Calu3 (cell line): ENCODE measurements at regions not wholly inside any gene's neighbourhood (a gene's known extent, or its start where the extent isn't known, plus 50 kb on each side); places are given as distances from the start of the nearest gene placed in this dataset.

Experiments used
- BruUV-seq: library from RNA; stranded (reverse); fragments of 400-500 nt; replicated peaks from 2 replicates; lab custom pipeline; 2021; lab: Mats Ljungman, UMichigan
- CTCF ChIA-PET: fragments of 300-600 bp; sonication (Branson Sonifier 250); formaldehyde crosslinking; loops from one replicate; lab custom pipeline; 2022; ENCODE audit warnings: antibody characterized with exemption; lab: Charles Lee
- DNase-seq: peaks from one replicate; pipeline ENCODE4 v3.0.0; 2022
- H3K27ac Mint-ChIP-seq: one replicate; pipeline ENCODE4 v1.8.0; 2022; ENCODE audit warnings: mixed read lengths; ENCODE audit not compliant: unreplicated experiment
- H3K27me3 Mint-ChIP-seq: one replicate; pipeline ENCODE4 v1.8.0; 2022; ENCODE audit warnings: mixed read lengths; ENCODE audit not compliant: unreplicated experiment
- H3K36me3 Mint-ChIP-seq: one replicate; pipeline ENCODE4 v1.8.0; 2022; ENCODE audit warnings: mild to moderate bottlenecking, moderate library complexity, mixed read lengths; ENCODE audit not compliant: insufficient read depth, unreplicated experiment
- H3K4me1 Mint-ChIP-seq: one replicate; pipeline ENCODE4 v1.8.0; 2022; ENCODE audit warnings: mild to moderate bottlenecking, low read depth, mixed read lengths; ENCODE audit not compliant: unreplicated experiment
- H3K4me3 Mint-ChIP-seq: one replicate; pipeline ENCODE4 v1.8.0; 2022; ENCODE audit warnings: mild to moderate bottlenecking, low read depth, moderate library complexity, mixed read lengths; ENCODE audit not compliant: unreplicated experiment
- H3K9me3 Mint-ChIP-seq: one replicate; pipeline ENCODE4 v1.8.0; 2022; ENCODE audit warnings: low read depth, mixed read lengths; ENCODE audit not compliant: unreplicated experiment
- CTCF ChIP-seq: fragments of 200-600 bp; IDR thresholded peaks from one replicate; pipeline ENCODE4 v1.8.0; 2022; ENCODE audit warnings: antibody characterized with exemption; ENCODE audit not compliant: unreplicated experiment
- intact Hi-C: fragments of 100-400 bp; cut with micrococcal nuclease; formaldehyde crosslinking; loops from one replicate; pipeline ENCODE4 v1.10.0; 2022; ENCODE audit not compliant: unreplicated experiment

GRCh38 chr6:106735828-106736227, 106.5 kb downstream of the QRSL1 start:
- intact Hi-C loops, result loop anchor here (5.0 kb wide), 1 partner anchor 129 kb away; no protein-coding TSS in a partner anchor
- H3K4me1 Mint-ChIP-seq, result peaks cover 74% of the 10 kb centered on the region
- H3K27me3 Mint-ChIP-seq, result no peaks in the 10 kb centered on the region
- peaks cover 21% of the 10 kb centered on the region for H3K36me3 Mint-ChIP-seq
- no peaks in the 10 kb centered on the region for H3K9me3 Mint-ChIP-seq
- no peak for DNase-seq
- TF ChIP-seq CTCF, result no peak
- no peak overlapping the region for H3K4me3 Mint-ChIP-seq
- CTCF ChIA-PET, result interaction anchor here (0.5 to 0.7 kb wide), 2 partner anchors 64 to 987 kb away, joined by 3 read pairs; no protein-coding TSS in a partner anchor
- no TSS peak for BruUV-seq
- H3K27ac Mint-ChIP-seq, result peak overlapping the region; percentile 72

- no TSS peak for BruUV-seq
- Mint-ChIP-seq H3K27ac (peak overlapping the region; percentile 72), H3K4me1 (peaks cover 78% of the 10 kb centered on the region), H3K27me3 (no peaks in the 10 kb centered on the region), H3K36me3 (peaks cover 22% of the 10 kb centered on the region), H3K4me3 (no peak overlapping the region), H3K9me3 (no peaks in the 10 kb centered on the region)
- no peak for DNase-seq
- TF ChIP-seq CTCF, result no peak
- CTCF ChIA-PET, result interaction anchor here (0.6 kb wide), 1 partner anchor 156 kb away, joined by 3 read pairs; no protein-coding TSS in a partner anchor
- intact Hi-C loops, result loop anchor here (5.0 kb wide), 1 partner anchor 128 kb away; no protein-coding TSS in a partner anchor
These were observed 105.8 kb downstream of the QRSL1 start for GRCh38 chr6:106735136-106735633.

GRCh38 chr6:106733386-106733785, 104.0 kb downstream of the QRSL1 start:
- intact Hi-C loops, result loop anchor here (5.0 kb wide), 4 partner anchors 54 to 244 kb away; partner anchors contain the start of genes QRSL1 and RTN4IP1
- H3K36me3 Mint-ChIP-seq, result peaks cover 22% of the 10 kb centered on the region

GRCh38 chr6:106732376-106732940, 103.1 kb downstream of the QRSL1 start:
- Mint-ChIP-seq H3K4me1 (peaks cover 79% of the 10 kb centered on the region), H3K36me3 (peaks cover 22% of the 10 kb centered on the region), H3K27me3 (no peaks in the 10 kb centered on the region), H3K9me3 (no peaks in the 10 kb centered on the region), H3K27ac (peak overlapping the region; percentile 79), H3K4me3 (peak overlapping the region; percentile 6)
- intact Hi-C loops, result loop anchor here (5.0 kb wide), 4 partner anchors 55 to 245 kb away; partner anchors contain the start of genes QRSL1 and RTN4IP1
- BruUV-seq, result no TSS peak
- TF ChIP-seq CTCF, result no peak
- CTCF ChIA-PET, result no interaction called here
- DNase-seq, result no peak

More at GRCh38 chr6:106733386-106733785, 104.0 kb downstream of the QRSL1 start:
- TF ChIP-seq CTCF, result no peak
- Mint-ChIP-seq H3K4me3 (no peak overlapping the region), H3K27ac (no peak overlapping the region), H3K27me3 (no peaks in the 10 kb centered on the region), H3K9me3 (no peaks in the 10 kb centered on the region), H3K4me1 (peaks cover 78% of the 10 kb centered on the region)
- BruUV-seq, result no TSS peak
- DNase-seq, result no peak
- CTCF ChIA-PET, result no interaction called here
